GM21619 (cell line): ENCODE measurements at regions not wholly inside any gene's neighbourhood (a gene's known extent, or its start where the extent isn't known, plus 50 kb on each side); places are given as distances from the start of the nearest gene placed in this dataset.

Source experiments
- ATAC-seq: cut with Tn5 transposase; IDR thresholded peaks from one replicate; pipeline ENCODE4 v1.9.1; 2021; ENCODE audit not compliant: unreplicated experiment

DNA sequence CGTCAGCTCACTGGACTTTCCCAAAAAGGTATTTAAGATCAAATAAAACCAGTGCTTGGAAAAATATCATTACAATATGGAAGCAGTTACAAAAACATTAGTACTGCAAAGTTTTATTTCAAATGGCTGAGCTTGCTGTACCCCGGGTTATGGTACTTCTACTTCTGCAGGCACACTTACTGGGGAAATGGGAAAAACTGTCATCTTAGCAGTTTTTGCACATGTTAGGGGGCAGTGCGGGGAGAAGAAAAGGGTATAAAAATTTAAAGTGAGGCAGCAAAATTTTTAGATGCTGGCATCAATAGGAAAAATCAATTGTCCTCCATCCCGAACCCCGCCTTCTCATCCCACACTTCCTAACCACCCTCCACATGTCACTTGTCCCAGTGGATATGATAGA lies 133.4 kb downstream of the ATG4C start:
- no peak for ATAC-seq

DNA sequence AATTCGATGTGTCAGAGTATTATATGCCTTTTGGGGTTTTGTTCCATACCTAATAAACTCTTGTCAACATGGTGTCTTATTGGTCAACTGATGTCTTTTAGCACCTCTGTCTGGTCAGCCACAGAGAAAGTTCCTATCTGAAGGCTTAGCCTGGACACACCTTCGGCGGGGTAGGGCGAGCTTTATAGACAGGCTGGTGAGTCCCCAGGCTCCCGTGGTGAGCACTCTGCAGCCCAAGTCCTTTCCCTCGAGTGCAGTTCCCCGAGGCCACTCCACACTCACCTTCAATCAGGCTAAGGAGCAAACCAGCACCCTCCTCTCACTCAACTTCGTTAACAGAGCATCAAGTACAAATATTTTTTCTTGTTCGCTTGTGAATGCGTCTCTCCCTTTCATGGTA lies 133.9 kb downstream of the ATG4C start:
- ATAC-seq: no peak

DNA sequence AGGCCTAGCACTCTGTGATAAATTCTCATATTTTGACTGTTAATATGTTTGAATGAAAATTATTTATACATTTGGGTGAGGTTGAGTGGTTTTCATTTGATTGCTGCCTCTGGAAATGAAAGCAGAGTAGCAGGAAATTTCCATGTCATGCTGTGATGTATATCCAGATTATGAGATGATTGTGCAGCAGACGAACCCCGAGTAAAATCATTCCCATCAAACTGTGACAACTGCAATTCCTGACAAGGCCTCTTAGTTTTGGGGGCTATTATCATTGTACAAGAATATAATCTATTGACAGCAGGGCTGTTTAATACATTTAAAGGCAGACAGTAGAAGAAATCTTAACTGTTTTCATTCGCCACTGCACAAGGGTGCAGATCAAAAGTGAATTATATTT lies 134.8 kb downstream of the ATG4C start:
- ATAC-seq: no peak

DNA sequence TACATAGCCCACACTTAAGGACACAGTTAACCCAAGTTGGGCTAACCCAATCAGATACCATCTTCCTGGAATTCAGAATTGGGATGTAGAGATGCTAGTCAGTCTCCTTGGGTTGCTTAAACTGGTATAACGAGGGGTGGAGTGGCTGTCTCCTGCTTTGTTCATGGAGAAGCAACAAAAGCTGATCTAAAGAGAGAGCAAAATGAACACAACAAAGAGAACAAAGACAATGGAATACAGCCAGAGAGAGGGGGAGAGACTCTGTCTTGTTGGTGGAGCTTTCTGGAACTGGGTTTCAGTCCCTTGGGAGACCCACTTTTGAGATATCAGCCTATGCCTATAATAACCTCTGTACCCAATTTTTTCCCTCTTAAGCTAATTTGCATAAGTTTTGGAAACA lies 138.1 kb downstream of the ATG4C start:
- no peak for ATAC-seq

DNA sequence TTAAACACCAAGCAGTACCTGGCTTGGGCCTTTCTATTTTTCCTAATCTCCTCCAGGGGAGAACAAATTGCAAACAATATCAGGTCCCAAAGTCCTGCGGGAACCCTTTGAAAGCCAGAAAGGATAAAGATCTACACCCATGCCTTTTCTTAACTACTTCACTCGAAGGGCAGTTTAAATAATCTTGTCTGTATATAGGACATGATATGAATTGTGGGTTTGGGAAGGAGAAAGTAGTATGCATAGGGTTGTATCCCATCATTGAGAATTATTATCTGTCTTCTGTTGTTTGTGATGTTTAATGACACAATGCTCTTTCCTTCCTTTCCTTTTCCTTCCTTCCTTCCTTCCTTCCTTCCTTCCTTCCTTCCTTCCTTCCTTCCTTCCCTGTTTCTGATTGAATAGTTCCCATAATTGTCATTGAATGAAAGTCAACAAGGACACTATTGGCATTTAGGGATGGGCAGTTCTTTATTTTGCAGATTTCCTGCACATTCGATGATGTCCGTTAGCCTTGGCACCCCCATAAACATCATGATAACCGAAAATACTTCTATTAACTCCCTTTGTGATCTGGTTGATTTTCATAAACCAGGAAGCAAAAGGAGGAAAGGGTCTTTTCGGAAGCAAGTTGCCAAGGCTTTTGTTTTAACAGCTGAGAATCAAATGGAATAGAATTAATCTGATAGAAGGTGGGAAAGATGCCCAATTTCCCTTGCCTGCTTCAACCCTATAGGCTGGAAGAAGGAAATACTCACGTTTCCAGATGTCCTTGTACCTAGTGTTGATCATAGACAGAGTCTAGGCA lies 141.3 kb downstream of the ATG4C start:
- ATAC-seq: no peak

DNA sequence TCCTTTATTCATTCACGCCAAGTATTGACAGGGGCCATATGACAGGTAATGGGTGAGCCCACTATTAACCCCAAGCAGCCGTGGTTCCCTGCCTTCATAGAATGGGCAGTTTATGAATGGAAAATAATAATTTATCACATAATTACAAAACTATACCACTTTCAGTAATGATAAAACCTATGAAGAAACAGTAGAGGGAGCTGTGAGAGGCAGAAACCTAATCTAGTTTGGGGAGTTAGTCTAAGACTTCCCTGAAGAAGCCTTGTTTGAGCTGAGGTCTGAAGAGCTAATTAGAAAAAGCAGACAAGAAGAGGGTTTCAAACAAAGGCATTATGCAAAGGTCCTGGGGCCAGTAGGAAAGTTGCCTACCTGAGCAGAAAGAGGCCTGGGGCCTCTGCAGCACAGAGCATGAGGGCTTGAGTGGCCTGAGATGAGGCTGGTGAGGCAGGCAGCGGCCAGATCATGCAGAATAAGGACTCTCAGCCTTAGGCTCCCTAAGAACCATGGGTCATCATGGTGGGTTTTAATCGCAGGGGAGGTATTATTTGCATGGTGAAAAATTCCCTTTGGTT lies 142.8 kb downstream of the ATG4C start:
- no peak for ATAC-seq

DNA sequence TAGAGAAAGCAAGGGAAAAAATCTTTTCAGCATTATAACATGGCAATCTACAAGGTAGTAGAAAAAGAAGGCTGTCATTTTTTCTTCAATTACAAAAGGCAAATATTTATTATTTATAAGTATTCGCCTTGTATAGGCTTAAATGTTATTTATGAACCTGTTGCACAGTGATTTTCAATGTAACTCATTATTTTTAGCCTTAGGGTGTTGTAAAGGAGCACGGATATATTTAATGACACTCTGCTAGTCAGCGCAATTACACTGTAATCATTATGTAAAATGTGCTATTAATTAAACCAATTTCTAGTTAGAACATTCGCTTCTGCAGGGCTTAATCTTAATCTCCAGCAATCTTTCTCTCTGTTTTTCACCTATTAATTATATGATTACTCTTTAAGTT lies 145.0 kb downstream of the ATG4C start:
- no peak for ATAC-seq

DNA sequence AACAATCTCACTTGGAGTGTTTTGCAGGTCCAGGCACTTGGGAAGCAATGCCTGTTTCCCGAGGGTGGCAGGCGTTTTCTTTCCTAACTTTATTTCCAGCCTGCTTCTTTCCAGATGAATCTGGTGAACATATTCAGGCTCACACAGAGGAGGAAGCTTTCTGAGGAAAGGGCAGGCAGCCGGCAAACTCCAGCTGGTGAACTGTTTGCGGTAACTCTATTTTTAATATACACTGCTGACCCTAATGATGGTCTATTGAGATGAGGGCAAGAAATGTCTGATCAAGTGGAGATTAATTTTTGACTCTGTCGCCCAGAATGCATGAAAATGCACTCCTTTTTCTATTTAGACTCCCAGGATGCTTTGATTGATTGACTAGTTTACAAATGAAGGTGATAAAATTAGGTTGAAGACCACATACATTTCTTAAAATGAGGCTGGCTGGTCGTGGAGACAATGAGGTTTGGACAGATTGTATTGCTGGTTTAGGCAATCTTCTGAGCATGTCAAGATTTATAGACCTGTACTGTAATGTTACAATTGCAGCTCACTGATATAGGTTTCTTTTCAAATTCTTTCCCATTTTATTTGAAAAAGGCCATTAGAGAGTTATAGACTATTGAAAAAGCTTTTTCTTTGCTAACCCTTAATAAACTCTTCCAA lies 153.8 kb downstream of the ATG4C start:
- ATAC-seq: no peak

DNA sequence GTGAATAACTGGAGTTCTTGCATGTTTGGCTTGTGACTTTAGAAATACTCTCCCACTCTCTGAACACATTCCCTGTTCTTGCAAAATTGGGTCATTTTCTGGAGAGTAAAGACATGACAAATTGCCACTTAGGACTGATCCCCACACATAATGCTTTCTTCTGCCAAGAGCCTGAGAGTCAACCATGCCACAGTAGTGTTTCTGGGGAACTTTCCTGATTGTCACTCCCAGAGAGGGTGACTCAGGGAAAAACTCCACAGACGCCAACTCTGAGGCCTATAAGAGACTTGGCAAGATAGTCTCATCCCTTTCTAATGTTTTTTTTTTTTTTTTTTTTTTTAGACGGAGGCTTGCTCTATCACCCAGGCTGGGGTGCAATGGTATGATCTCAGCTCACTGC lies 157.8 kb downstream of the ATG4C start:
- no peak for ATAC-seq

DNA sequence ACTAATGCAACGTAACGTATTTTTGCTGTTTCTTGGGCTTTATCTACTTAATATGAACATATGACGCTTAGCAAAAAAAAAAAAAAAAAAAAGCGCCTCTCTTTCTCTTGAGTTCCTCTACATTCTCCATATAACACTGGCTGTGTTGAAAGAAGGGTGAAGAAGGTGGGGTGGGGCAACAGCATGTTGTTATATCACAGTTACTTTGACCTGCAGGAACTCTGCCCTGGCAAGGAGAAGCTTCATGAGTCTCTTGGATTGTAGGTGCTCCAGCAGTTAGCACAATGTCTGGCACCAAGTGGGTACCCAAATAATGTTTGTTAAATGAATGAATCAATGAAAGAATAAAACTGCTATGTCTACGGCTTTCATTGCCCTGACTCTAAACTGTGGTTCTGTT lies 162.6 kb downstream of the ATG4C start:
- no peak for ATAC-seq

DNA sequence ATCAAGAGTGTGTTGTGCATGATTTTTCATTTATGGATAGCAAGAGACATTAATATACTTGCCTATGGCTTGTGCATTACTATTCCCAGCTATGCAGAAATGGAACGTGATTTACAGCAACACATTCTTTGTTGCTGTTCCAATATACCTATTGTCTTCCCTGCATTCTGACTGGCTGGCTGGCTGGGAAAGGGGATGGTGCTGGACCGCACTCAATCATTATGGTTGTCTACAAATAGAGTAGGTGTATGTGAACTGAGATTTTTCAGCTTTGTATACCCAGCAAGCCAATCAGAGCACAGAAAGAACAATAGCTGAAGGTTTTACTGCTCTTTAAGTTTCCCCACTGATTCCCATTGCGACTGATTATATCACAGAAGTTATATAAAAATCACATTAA lies 167.5 kb downstream of the ATG4C start:
- no peak for ATAC-seq

DNA sequence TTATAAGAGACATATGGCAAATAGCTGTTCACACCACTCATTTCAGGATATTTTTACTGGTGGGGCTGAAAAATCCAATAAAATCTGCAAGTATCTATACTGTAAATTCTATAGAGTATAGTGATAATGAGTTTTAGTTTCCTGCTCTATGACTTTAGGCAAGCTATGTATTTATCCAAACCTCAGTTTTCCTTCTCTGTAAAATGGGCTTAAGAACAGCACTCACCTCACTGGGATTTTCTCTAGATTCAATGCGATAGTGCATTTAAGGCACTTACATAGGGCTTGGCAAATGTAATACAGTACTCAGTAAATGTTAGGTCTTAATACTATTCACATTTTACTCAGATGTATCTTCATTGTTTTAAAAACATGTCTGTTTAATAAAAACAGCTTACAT lies 168.7 kb downstream of the ATG4C start:
- no peak for ATAC-seq

DNA sequence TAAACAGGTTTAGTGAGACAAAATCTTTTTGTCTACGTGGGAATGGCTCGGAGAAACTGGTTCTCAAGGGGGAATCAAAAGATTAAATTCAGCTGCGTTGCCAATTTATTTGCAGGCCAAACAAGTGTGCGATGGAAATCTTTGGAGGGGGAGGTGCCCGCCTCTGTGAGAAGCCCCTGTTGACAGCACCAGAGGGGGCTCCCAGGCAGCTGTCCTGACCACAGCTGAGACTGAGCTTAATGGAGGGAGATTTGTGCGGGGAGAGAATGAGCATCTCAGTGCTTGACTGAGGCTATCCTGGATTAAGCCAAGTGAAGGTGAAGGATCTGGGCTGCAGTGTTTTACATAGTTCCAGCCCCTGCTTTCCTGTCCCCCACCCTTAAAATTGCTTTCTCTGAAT lies 169.7 kb downstream of the ATG4C start:
- no peak for ATAC-seq

DNA sequence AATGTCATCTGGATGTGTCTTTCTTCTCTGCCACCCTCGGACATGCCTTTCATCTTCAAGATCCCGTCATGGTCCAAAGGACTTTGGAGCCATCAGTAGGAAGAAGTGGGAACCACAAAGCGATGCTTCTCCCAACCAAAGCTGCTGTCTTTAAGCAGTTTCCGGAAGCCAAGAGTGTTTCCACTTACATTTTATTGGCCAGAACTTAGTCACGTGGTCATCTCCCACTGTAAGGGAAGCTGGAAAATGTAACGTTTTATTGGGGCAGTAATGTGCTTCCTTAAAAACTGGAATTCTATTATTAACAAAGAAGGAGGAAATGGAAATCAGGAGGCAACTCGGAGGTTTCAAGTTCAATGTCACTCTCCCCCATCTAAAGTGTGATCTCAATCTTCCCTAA lies 170.8 kb downstream of the ATG4C start:
- ATAC-seq: no peak

DNA sequence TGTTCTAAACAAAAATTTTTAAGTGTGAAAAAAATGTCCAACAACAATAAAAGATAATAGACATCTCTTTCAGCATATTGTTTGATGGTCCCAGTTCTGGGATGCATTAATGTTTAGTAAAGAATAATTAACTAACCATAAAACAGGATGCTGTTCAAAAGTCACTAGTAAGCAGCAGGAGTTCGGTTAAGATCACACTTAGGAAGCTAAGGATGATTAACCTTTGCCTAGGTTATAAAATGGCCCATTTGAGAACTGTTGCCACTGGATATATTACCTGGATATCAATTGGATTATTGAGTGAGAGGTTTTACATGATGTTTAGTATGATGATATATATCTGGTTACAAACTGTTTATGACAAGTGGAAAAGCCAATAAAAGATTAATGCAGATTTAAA lies 171.7 kb downstream of the ATG4C start:
- ATAC-seq: no peak

DNA sequence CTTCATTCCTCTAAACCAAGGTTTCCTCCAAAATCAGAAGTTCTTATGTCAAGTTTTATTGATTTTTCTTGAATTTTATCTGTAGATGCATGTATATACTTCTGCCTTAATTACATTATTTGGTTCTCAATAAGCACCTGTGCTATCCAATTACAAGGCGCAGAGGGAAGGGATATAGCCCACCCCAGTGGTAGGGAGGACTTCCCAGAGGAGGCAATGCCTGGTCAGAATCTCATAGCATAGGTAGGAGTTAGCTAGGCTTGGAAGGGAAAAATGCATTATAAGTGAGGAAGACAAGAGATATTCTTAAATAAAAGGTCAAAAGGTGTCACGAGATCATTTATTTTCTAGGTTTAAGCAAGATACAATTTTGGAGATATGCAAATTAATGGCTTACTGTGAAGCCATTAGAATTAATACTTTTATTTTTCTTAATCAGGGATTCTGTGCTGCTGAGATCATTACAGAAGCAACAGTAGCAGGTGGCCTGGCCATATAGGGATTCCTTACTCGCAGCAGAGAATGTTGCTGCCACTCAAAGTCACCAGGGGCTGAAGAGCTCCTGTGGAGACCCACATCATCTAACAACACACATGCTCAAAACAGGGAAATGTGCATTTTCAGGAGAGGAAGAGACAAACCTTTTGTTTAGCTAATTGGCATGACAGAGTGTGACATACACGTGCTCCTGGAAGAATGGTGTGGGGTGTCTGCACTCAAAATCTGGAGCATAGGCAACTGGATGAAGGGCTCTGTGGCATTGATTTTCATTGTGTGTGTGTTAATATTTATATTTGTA lies 178.3 kb downstream of the ATG4C start:
- ATAC-seq: no peak

DNA sequence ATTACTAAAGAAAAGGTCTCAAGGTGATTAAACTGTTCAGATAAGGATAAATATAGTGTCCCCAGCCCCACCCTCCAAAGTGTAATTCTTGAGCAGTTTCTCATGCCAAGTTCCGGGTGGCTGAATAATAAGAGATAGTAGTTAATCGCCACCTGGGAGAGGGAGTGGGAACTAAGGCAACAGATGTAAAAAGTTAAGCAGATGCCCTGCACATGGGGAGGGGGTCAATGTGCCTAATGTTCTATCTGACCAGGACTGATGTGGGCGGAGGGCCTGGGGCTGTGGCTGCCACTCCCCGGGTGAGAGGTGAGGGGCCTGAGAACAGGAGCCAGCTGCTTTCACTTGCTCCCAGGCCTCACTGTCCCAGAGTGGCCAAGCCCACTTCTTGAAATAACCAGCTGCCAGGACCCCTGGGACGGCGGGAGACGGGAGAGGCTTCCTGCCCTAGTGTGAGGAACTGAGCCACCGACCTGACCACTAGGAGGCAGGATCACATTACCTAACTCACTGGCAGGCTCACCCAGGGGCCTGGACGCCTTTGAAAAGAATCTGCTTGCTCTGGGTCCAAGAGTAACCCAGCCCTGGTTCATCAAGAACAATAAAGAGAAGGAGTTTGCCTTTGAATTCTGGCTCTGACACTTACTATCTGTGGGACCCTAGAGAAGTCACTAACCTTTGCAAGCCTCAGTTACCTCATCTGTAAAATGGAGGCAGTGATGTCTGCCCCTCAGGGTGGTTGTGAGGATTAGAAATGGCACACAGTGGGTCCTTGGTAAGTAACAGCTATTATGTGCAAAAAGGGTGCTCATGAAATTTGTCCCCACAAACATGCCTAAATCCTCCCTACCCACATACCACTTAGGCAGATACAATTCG lies 179.2 kb downstream of the ATG4C start:
- peak; percentile 60 for ATAC-seq

DNA sequence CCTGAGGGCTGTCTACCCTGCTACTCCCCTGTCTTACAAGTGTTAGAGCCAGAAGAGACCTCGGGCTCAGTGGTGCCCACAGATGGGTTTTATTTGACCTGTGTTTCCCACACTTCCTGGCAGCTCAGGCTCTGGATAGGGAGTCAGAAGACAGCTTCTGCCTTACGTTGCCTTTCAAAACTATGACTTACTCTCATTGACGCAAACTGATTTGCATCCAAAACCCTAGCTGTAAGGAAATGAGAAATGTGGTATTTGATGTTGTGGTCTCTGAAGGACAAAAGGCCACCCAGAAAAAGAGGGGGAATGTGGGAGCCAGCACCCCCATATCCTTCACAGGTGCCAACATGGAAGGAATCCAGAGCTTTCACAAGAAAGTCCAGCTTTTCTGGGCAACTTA lies 180.2 kb downstream of the ATG4C start:
- ATAC-seq: peak; percentile 66

DNA sequence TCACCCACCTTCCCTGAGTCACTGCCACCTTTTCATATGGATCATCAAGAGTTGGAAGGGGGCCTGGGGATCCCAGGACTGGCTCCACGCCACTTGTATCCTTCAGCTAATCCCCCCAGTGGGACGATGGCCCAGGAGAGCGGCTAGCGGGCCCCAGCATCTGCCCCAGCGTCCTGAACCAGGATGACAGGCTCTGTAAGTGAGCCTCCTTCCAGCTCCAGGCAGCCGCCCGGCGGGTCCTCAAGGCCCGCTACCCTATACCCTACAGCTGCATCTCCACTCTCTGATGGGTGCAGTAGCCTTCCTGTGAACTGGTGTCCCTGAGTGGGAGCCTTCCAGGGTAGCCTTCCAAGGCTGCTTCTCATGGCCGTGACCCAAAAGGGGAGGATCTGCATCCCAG lies 183.1 kb downstream of the ATG4C start:
- no peak for ATAC-seq

DNA sequence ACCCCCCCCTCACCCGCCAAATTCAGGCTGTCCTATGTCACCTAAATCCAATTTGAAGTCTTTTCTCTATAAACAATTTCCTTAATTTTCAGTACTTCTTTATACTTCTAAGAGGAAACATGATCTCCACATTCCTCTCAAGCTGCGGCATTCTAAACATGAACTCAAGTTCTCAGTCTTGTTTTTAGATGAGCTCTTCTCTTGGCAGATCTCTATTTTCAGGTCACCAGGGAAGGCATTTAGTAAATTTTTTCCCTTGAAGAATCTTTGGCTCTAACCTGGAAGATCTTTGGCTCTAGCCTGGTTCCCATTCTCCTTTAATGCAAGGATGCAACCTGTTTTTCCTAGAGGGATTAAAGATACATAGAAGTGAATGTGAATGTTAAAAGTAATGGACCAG lies 193.4 kb downstream of the ATG4C start:
- ATAC-seq: no peak

DNA sequence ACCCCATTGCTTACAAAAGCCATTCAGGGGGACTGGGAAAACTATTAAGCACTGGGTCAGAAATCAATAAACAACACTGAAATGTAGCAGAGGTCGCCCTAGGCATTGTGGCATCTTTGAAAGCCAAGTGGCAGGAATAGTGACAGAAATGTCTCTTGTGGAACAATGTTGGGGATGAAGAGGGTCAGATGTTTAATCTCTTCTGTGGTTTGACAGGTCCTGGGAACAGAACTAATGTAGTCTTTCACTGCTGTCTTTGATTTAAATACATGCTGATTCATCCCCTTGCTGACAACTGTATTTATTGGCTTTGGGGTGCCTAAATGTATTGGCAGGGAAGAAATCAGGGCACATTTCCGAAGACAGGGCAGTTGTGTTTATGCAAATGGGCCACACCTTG lies 194.8 kb downstream of the ATG4C start:
- ATAC-seq: no peak
